ENCODE measurements at regions not wholly inside any gene's neighbourhood (a gene's known extent, or its start where the extent isn't known, plus 50 kb on each side); places are given as distances from the start of the nearest gene placed in this dataset.
"Not testable (repeated sequence)": the region's sequence is repeated elsewhere in the genome, so short reads cannot be mapped to it uniquely, and the experiment has no call there.

DNA sequence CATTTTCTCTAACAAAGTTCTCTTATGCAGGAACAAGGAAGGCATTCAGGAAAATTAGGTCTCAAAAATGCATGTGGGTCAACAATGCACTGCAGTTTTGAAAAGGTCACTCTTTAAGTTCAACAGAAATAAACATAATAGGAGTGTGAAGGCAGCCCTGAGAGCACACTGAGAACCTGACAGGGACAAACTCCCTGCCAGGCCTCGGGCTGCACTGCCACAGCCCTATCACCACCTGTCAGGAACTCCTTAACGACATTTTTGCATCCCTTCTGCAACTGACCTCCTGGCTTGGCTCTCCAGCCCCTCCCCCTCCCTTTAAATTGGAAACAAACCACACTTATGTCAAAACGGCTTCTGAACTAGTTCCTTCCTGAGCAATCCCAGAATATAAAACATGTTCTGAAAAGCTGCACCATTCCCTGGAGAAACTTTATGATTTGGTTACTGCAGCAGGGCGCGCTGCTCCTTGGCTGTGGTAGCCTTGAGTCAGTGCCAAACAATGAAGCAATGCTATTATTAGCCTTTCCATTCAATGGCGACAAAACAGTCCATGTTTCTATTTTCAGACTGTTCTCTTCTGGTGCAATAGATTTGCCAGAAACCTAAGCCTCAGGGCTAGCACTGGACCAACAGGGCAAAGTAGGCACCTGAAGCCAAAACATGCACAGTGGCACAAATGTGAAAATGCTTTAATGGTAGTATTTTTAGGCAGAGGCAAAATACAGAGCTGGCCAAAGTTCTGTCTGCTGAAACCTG, 160.1 kb upstream of the ZNF608 start:
- no peak overlapping the region for H3K27ac ChIP-seq
- no peaks in the 10 kb centered on the region; the same call in 1 of the 2 replicates for H3K9me3 ChIP-seq (replicated peaks)
- DNase-seq (ENCODE audit: low read depth in 1 of 2, low spot score in 2 of 2) = peak in 1 of 2 experiments; percentile 61
- peaks cover 23% of the 10 kb centered on the region for H3K4me1 ChIP-seq (replicated peaks)
- H3K36me3 ChIP-seq = no peaks in the 10 kb centered on the region
- H3K27me3 ChIP-seq (replicated peaks) = no peaks in the 10 kb centered on the region
- no peak overlapping the region for H3K4me3 ChIP-seq

DNA sequence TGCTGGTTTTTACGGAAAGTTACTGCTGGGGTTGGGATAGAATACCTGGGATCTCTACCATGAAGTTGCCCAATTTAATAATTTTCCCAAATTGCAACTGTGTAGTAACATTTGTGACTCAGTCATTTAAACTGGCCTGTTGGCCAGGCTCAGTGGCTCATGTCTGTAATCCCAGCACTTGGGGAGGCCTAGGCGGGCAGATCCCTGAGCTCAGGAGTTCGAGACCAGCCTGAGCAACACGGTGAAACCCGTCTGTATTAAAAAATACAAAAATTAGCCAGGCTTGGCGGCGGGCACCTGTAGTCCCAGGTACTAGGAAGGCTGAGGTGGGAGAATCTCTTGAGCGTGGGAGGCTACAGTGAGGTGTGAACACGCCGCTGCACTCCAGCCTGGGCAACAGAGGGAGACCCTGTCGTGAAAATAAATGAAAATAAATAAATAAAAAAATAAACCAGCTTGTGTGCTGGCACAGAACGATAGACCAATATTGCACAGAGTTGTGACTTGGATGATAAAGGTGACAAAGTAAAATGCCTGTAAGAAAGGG, 160.7 kb upstream of the ZNF608 start:
- Histone ChIP-seq H3K36me3 (no peaks in the 10 kb centered on the region), H3K4me1 (replicated peaks) (peaks cover 18% of the 10 kb centered on the region), H3K27ac (no peak overlapping the region), H3K4me3 (no peak overlapping the region), H3K9me3 (replicated peaks) (no peaks in the 10 kb centered on the region; the same call in 1 of the 2 replicates), H3K27me3 (replicated peaks) (no peaks in the 10 kb centered on the region)
- DNase-seq (ENCODE audit: low read depth in 1 of 2, low spot score in 2 of 2) = no peak

DNA sequence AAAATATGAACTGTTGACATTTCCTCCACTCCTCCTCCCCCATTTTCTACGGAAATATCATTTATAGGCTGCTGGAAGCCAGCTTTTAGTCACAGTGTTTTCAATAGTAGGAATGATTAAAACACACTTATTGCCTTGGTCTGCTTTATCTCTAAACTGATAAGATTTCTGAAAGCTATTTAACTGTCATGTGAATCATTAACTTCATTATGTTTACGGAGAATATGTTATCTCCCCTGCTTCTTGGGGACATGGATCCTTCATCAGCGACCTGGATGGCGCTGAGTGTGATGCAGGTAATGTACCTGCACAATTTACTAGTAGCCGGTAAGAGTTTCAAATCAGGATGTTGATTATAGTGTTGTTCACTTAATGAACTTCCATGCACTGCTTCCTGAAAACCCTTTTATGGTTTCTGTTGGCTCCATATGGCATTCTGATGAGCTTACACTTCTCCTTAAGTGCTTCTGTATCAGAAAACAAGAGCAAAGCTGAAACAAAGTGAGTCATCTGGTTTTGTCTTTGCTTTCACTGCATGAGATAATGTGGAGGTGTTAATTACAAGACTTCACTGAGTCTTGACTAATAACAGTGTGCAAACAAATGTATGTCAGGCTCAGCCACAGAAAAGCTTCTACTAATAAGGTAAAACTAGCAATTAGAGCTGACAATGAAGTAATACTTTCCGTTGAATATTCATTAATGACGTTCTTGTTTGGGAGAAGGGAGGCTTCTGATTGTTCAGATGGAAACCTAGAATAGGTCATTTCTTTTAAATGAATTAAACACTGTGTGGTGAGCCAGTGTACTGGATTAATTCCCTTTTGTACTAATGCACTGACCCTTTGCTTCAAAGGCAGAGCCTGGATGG, 162.4 kb upstream of the ZNF608 start:
- Histone ChIP-seq H3K27ac (no peak overlapping the region), H3K4me3 (no peak overlapping the region), H3K36me3 (no peaks in the 10 kb centered on the region), H3K9me3 (replicated peaks) (no peaks in the 10 kb centered on the region; the same call in 1 of the 2 replicates), H3K4me1 (replicated peaks) (peaks cover 14% of the 10 kb centered on the region), H3K27me3 (replicated peaks) (no peaks in the 10 kb centered on the region)
- no peak for DNase-seq (ENCODE audit: low read depth in 1 of 2, low spot score in 2 of 2)

DNA sequence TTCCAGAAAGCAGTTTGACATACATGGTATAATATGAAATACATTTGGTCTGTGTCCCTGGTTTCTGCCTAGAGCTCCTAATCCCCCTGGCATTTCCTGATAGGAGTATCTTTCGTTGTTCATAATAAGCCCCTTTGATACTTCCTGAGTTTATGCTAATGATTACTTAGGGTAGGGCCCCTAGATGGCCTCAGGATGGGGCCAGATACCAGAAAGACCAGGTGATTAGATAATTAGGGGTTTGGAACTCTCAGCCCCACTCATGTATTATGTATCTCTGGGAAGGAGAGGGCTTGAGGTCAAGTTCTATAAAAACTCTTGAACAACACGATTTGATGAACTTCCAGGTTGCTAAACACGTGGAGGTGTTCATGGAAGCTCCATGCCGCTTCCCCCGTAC, 163.3 kb upstream of the ZNF608 start:
- H3K4me3 ChIP-seq = no peak overlapping the region
- H3K27ac ChIP-seq = no peak overlapping the region
- H3K4me1 ChIP-seq (replicated peaks) = peaks cover 14% of the 10 kb centered on the region
- H3K9me3 ChIP-seq (replicated peaks) = no peaks in the 10 kb centered on the region; the same call in 1 of the 2 replicates
- H3K27me3 ChIP-seq (replicated peaks) = no peaks in the 10 kb centered on the region
- H3K36me3 ChIP-seq = no peaks in the 10 kb centered on the region
- no peak for DNase-seq (ENCODE audit: low read depth in 1 of 2, low spot score in 2 of 2)

DNA sequence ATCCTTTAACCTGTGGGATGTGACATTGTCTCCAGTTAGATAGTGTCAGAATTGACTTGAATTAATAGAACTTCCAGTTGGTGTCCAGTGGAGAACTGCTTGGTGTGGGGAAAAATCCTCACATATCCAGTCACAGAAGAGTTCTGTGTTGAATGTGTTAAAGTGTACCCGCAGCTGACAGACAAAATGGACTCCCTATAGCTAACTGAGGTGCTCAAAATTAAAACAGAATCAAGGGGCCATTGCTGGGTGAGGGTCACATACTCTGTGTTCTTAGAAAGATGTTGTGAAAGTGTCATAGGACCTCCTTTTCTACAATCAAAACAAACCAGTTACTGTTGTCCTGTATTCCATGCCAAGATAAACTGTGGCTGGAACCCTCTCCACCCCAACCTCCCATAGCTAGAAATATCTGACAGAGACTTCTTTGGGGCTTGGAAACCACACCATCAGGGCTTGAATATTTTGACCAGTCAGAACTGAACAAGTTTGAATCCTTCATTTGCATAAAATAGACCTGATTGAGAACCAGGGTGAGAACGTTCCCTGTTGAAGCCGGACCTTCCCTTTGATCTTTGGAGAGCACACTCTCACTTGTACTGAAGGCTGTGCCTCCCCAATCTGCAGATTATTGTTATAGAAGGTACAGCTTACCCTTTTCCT, 164.0 kb upstream of the ZNF608 start:
- H3K27ac ChIP-seq = no peak overlapping the region
- no peaks in the 10 kb centered on the region for H3K27me3 ChIP-seq (replicated peaks)
- H3K4me1 ChIP-seq (replicated peaks) = peaks cover 14% of the 10 kb centered on the region
- H3K36me3 ChIP-seq = no peaks in the 10 kb centered on the region
- no peak overlapping the region for H3K4me3 ChIP-seq
- H3K9me3 ChIP-seq (replicated peaks) = no peaks in the 10 kb centered on the region; the same call in 1 of the 2 replicates
- no peak for DNase-seq (ENCODE audit: low read depth in 1 of 2, low spot score in 2 of 2)

DNA sequence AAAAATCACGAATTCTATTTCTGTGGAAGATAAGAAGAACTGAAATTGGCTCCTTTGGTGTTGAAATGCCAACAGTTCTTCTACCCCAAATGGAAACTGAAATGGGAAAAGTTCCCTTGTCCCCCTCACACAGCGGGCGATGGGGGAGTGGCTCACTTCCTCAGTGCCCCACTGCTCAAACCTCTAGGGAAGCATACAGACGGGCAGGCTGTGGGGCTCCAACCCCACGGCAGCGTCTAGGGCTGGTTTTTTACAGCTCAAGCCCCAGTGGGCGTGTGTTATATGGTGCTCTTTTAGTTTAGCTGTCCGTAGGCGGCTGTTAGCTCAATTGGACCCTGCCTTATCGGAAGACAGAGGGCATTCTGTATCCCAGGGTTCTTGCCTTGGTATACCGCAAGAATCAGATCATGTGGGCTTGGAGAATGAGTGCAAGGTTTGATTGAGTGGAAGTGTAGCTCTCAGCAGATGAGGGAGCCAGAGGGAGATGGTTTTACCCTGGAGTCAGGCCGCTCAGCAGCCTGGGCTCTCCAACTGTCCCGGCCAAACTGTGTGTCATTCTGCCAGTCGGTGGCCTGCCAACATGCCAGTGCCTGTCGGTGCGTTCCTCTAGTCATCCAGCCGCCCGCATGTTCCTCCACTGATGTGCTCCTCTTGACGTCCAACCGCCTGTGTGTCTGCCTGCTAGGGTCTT, 166.3 kb upstream of the ZNF608 start:
- DNase-seq (ENCODE audit: low read depth in 1 of 2, low spot score in 2 of 2) = no peak
- Histone ChIP-seq H3K4me1 (replicated peaks) (no peaks in the 10 kb centered on the region), H3K9me3 (replicated peaks) (no peaks in the 10 kb centered on the region; the same call in 1 of the 2 replicates)

DNA sequence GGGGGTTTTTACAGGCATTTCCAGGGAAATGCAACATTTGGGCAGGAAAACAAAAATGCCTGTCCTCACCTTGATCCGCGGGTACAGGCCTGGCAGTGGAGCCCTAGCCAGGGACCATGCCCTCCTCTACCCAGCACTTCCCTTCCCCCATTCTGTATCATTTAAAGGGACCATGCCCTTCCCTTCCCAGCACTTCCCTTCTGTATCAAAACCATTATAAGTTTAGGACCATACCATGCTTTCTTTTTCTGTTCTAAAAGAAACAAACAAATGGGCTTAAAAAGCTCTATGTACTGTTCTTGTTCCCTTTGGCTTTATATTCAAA, 166.9 kb upstream of the ZNF608 start:
- H3K4me1 ChIP-seq (replicated peaks) = no peaks in the 10 kb centered on the region
- no peaks in the 10 kb centered on the region for H3K36me3 ChIP-seq
- DNase-seq (ENCODE audit: low read depth in 1 of 2, low spot score in 2 of 2) = no peak

More for the DNA sequence above, 166.3 kb upstream of the ZNF608 start:
- H3K36me3 ChIP-seq = no peaks in the 10 kb centered on the region
- H3K27ac ChIP-seq = no peak overlapping the region
- H3K27me3 ChIP-seq (replicated peaks) = no peaks in the 10 kb centered on the region
- no peak overlapping the region for H3K4me3 ChIP-seq

DNA sequence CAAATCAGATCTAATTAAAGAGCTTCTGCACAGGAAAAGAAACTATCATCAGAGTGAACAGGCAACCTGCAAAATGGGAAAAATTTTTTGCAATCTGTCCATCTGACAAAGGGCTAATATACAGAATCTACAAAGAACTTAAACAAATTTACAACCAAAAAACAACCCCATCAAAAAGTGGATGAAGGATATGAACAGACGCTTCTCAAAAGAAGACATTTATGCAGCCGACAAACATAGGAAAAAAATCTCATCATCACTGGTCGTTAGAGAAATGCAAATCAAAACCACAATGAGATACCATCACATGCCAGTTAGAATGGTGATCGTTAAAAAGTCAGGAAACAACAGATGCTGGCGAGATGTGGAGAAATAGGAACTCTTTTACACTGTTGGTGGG, 169.9 kb upstream of the ZNF608 start:
- not testable (repeated sequence) for H3K9me3 ChIP-seq (replicated peaks); H3K36me3 ChIP-seq; H3K4me3 ChIP-seq; H3K27ac ChIP-seq; H3K4me1 ChIP-seq (replicated peaks); H3K27me3 ChIP-seq (replicated peaks); DNase-seq (ENCODE audit: low read depth in 1 of 2, low spot score in 2 of 2)

More for the DNA sequence above, 166.9 kb upstream of the ZNF608 start:
- no peak overlapping the region for H3K4me3 ChIP-seq
- no peak overlapping the region for H3K27ac ChIP-seq
- H3K9me3 ChIP-seq (replicated peaks) = no peaks in the 10 kb centered on the region; the same call in 1 of the 2 replicates
- H3K27me3 ChIP-seq (replicated peaks) = no peaks in the 10 kb centered on the region

DNA sequence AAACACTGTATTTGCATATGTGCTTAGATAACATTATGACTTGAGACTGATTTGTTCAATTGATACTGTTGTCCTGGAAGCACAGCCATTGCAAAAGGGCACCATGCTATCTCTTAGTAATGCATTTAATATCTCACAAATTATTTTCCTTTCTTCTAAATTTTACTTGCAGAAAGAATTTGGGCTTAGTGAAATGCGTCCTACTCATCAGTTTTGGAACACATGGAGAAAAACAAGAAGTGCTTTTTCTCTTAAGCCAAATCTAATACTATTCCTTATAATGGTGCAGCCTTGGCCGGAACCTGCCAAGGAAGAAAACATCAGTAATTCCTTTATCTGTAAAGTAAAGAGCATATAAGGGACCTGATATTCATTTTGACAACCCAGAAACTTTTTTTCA, 172.2 kb upstream of the ZNF608 start:
- peaks cover 25% of the 10 kb centered on the region for H3K4me1 ChIP-seq (replicated peaks)
- H3K36me3 ChIP-seq = no peaks in the 10 kb centered on the region
- H3K27me3 ChIP-seq (replicated peaks) = no peaks in the 10 kb centered on the region
- DNase-seq (ENCODE audit: low read depth in 1 of 2, low spot score in 2 of 2) = no peak
- no peaks in the 10 kb centered on the region for H3K9me3 ChIP-seq (replicated peaks)
- H3K4me3 ChIP-seq = no peak overlapping the region
- H3K27ac ChIP-seq = no peak overlapping the region

DNA sequence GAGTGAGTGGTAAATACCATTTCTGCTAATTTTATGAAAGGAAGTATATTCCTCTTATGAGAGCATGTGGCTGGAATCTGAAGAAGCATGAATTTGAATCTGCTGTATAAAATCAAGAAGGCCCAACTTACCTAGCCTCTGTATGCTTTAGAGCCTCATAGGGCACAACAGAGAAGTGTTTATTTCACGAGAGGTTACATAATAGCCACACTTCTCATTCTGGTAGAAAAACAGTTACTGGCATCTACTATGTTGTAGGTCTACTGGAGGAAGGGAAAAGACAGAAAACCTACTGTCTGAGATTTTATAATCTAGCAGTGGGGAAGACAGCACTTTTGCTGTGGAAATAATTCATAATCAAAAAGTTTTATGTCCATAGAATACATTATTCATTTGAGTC, 172.6 kb upstream of the ZNF608 start:
- Histone ChIP-seq H3K4me1 (replicated peaks) (peaks cover 25% of the 10 kb centered on the region), H3K27ac (no peak overlapping the region), H3K27me3 (replicated peaks) (no peaks in the 10 kb centered on the region), H3K36me3 (no peaks in the 10 kb centered on the region), H3K9me3 (replicated peaks) (no peaks in the 10 kb centered on the region), H3K4me3 (no peak overlapping the region)
- DNase-seq (ENCODE audit: low read depth in 1 of 2, low spot score in 2 of 2) = no peak

DNA sequence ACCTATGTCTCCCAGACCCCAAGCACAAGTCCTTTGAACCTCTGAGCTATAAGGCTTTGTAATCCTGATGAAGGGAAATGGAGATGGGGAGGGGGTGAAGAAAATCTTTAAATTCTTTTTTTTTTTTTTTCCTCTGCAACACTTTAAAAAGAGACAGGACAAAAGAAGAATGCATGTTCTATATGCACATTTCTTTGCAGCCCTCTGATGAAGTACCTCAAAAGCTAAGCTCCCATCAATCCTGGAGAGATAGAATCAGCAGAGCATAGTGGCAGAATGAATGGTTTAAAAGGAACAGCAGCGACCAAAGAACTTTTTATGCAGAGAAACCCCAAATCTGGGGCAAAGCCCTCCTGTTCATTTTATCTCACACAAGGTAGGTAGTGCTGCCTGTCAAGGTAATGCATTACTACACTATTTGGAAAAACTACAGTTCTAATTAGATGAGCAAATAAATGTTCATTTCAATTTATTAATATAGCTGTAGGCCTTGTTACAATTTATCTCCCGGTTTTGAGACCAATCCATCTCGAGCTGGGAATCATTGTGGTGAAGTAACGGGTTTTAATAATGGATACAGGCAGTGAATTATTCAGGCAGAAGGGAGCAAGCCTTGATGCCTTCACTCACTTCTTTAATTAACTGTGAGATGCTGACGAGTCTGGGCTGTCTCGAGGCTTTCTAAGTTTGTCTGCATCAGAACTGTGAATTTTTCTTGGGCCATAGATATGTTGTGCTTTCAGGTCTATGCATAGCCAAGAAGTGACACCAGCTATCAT, 173.5 kb upstream of the ZNF608 start:
- H3K27ac ChIP-seq = no peak overlapping the region
- H3K9me3 ChIP-seq (replicated peaks) = no peaks in the 10 kb centered on the region
- DNase-seq (ENCODE audit: low read depth in 1 of 2, low spot score in 2 of 2) = no peak
- H3K27me3 ChIP-seq (replicated peaks) = no peaks in the 10 kb centered on the region
- no peaks in the 10 kb centered on the region for H3K36me3 ChIP-seq
- no peak overlapping the region for H3K4me3 ChIP-seq
- H3K4me1 ChIP-seq (replicated peaks) = peaks cover 25% of the 10 kb centered on the region

DNA sequence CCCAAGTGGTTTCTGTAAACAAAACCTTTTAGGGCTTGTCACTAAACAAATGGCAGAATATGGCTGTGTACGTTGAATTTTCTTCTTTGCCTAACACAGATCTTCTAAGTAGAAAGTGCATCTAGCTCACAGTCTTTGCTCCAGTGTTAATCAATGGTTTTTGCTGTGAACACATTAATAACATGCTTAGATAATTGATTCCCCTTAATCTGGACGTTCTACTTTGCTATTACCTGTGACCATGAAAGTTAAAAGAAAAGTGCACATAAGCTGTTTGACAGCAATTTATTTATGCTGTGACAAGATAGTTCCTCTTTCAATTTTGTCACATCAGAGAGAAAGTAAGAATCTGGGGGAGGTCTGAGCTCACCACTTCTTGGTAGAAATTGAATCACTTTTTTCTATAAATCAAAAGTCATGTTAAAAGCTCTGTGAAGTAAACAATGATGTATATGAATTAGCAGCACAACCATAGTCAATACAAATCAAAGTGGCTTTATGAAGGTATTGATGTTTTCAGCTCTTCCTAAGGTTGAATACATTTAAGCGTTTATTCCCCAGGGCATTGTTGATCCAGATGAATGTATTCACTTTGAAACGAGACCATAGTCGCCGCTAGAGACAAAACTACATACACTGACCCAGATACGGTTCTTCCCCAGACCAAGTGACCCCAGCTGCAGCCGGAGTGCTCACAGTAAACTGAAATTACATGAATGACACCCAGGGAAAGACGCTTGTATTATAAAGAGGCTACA, 174.6 kb upstream of the ZNF608 start:
- Histone ChIP-seq H3K36me3 (no peaks in the 10 kb centered on the region), H3K4me1 (replicated peaks) (peaks cover 25% of the 10 kb centered on the region), H3K27me3 (replicated peaks) (no peaks in the 10 kb centered on the region), H3K27ac (no peak overlapping the region), H3K4me3 (no peak overlapping the region), H3K9me3 (replicated peaks) (no peaks in the 10 kb centered on the region)
- DNase-seq (ENCODE audit: low read depth in 1 of 2, low spot score in 2 of 2) = no peak

Data from SJSA1 (cell line).